ENCODE measurements at regions not wholly inside any gene's neighbourhood (a gene's known extent, or its start where the extent isn't known, plus 50 kb on each side); places are given as distances from the start of the nearest gene placed in this dataset.

DNA sequence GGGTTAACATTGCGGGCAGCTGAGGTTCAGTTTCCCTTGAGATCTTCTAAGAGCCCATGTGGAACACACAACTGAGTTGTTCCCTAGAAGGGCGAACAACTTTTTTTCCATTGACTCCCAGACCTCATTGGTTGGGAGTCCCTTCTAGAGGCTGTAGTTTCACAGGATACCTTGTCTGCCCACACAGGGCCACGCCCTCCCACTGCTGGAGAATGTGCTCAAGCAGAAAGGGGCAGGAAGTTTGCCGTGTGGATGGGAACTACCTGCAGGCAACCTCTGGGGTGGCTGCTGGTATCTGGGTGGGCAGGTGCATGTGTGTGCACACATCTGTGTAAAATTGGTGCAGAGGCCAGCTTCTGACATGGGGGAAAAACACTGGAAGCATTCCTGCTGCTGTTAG lies 178.8 kb upstream of the PSMD7 start:
- TF ChIP-seq CTCF (conservative IDR thresholded peaks at IDR 0.05) (no peak), ZFX (IDR thresholded peaks at IDR 0.05) (no peak)

Data from C4-2B (cell line).